H1 (cell line): ENCODE measurements at regions not wholly inside any gene's neighbourhood (a gene's known extent, or its start where the extent isn't known, plus 50 kb on each side); places are given as distances from the start of the nearest gene placed in this dataset.

Experiments
- CTCF ChIA-PET: fragments of 300-600 bp; sonication (Branson Sonifier 250); formaldehyde crosslinking; loops from one replicate; lab custom pipeline; 2021; ENCODE audit not compliant: partially characterized antibody; lab: Charles Lee
- POLR2A ChIA-PET: fragments of 300-600 bp; sonication (Branson Sonifier 250); formaldehyde crosslinking; loops from one replicate; lab custom pipeline; 2021; ENCODE audit warnings: inconsistent platforms; ENCODE audit not compliant: partially characterized antibody; lab: Charles Lee
- DNase-seq, 2 experiments: peaks; one replicate each; pipeline versions ENCODE4 v3.0.0 to v3.0.0-alpha.2; 2010 to 2022; ENCODE audit warnings: low spot score in 2 of 2, low read depth in 1 of 2, mixed read lengths in 1 of 2
- FAIRE-seq: peaks from 2 replicates; lab custom pipeline; 2011; peaks lifted over from hg19 to GRCh38; lab: Jason Lieb, UNC
- H2AFZ ChIP-seq: 2 replicates; pipeline ENCODE4 v1.8.1; 2012; ENCODE audit warnings: low read length, inconsistent platforms
- H2AK5ac ChIP-seq: 2 replicates; pipeline ENCODE4 v1.6.1; 2013; ENCODE audit warnings: low read depth, low read length
- H2BK120ac ChIP-seq: replicated peaks from 2 replicates; pipeline ENCODE3; 2013; ENCODE audit warnings: low read depth, low read length, inconsistent platforms
- H2BK12ac ChIP-seq: 2 replicates; pipeline ENCODE4 v1.6.1; 2013; ENCODE audit warnings: low read depth, low read length
- H2BK15ac ChIP-seq: 2 replicates; pipeline ENCODE4 v1.6.1; 2013; ENCODE audit warnings: low read length
- H2BK20ac ChIP-seq: 2 replicates; pipeline ENCODE4 v1.6.1; 2013; ENCODE audit warnings: low read length
- H2BK5ac ChIP-seq: 2 replicates; pipeline ENCODE4 v1.6.1; 2013; ENCODE audit warnings: low read depth, low read length
- H3K14ac ChIP-seq: 2 replicates; pipeline ENCODE4 v1.6.1; 2013; ENCODE audit warnings: inconsistent platforms; ENCODE audit not compliant: insufficient read length
- H3K18ac ChIP-seq: 2 replicates; pipeline ENCODE4 v1.6.1; 2013; ENCODE audit warnings: low read length; ENCODE audit errors: extremely low read depth
- H3K23ac ChIP-seq: 2 replicates; pipeline ENCODE4 v1.6.1; 2013; ENCODE audit warnings: inconsistent platforms; ENCODE audit not compliant: insufficient read length
- H3K23me2 ChIP-seq: 2 replicates; pipeline ENCODE4 v1.6.1; 2013; ENCODE audit warnings: low read depth, low read length
- H3K27ac ChIP-seq: 2 replicates; pipeline ENCODE4 v1.6.1; 2011; ENCODE audit warnings: low read depth, low read length, inconsistent platforms
- H3K27me3 ChIP-seq, 4 experiments: replicated peaks in 1 of 4; 1 replicate in 1 of 4; 2 replicates in 3 of 4; pipeline versions ENCODE4 v1.6.1 to v1.8.1; 2011 to 2013; ENCODE audit warnings: low read length in 3 of 4, mild to moderate bottlenecking in 3 of 4, inconsistent platforms in 2 of 4, mixed read lengths in 2 of 4, moderate library complexity in 1 of 4; ENCODE audit not compliant: control insufficient read depth in 3 of 4, insufficient read depth in 3 of 4; ENCODE audit errors: extremely low read depth in 1 of 4
- H3K36me3 ChIP-seq, 4 experiments: 2 replicates each; pipeline versions ENCODE4 v1.6.1 to v1.8.1; 2011 to 2013; ENCODE audit warnings: mild to moderate bottlenecking in 4 of 4, low read length in 3 of 4, moderate library complexity in 2 of 4, control low read depth in 1 of 4, inconsistent platforms in 1 of 4; ENCODE audit not compliant: insufficient read depth in 4 of 4, control insufficient read depth in 2 of 4
- H3K4ac ChIP-seq: replicated peaks from 2 replicates; pipeline ENCODE3; 2013; ENCODE audit warnings: low read length, low read depth, mixed read lengths, inconsistent platforms; ENCODE audit not compliant: insufficient read length
- H3K4me1 ChIP-seq, 4 experiments: replicated peaks in 1 of 4; 1 replicate in 1 of 4; 2 replicates in 3 of 4; pipeline versions ENCODE4 v1.6.1 to v1.8.1; 2011 to 2013; ENCODE audit warnings: low read length in 3 of 4, inconsistent platforms in 2 of 4, mixed read lengths in 1 of 4; ENCODE audit not compliant: insufficient read depth in 4 of 4, control insufficient read depth in 3 of 4
- H3K4me2 ChIP-seq, 2 experiments: 2 replicates each; pipeline versions ENCODE4 v1.6.1 to v1.8.1; 2011 to 2013; ENCODE audit warnings: low read depth in 2 of 2, low read length in 2 of 2, control low read depth in 1 of 2, inconsistent platforms in 1 of 2, mild to moderate bottlenecking in 1 of 2; ENCODE audit not compliant: insufficient read depth in 1 of 2
- H3K4me3 ChIP-seq, 4 experiments: fragments of 200-600, 300-600 bp in 1 of 4; sonication (generic), shearing (Covaris generic), sonication (Bioruptor Twin) in 1 of 4; 2 replicates each; pipeline versions ENCODE4 v1.5.1 to v1.8.1; 2011 to 2016; ENCODE audit warnings: low read length in 4 of 4, low read depth in 3 of 4, control low read depth in 2 of 4, inconsistent platforms in 2 of 4, mild to moderate bottlenecking in 2 of 4, mixed read lengths in 1 of 4, moderate library complexity in 1 of 4; ENCODE audit not compliant: insufficient read depth in 2 of 4; ENCODE audit errors: extremely low read depth in 1 of 4
- H3K56ac ChIP-seq: replicated peaks from 2 replicates; pipeline ENCODE3; 2013; ENCODE audit warnings: low read depth, mild to moderate bottlenecking, mixed read lengths, low read length, inconsistent platforms; ENCODE audit not compliant: insufficient read length
- H3K79me1 ChIP-seq: 2 replicates; pipeline ENCODE4 v1.6.1; 2013; ENCODE audit warnings: low read depth, low read length, control low read depth
- H3K79me2 ChIP-seq, 2 experiments: 2 replicates each; pipeline versions ENCODE4 v1.6.1 to v1.8.1; 2012 to 2013; ENCODE audit warnings: low read length in 2 of 2, mild to moderate bottlenecking in 2 of 2, inconsistent platforms in 1 of 2; ENCODE audit not compliant: insufficient read depth in 2 of 2, control insufficient read depth in 1 of 2
- H3K9ac ChIP-seq, 4 experiments: replicated peaks in 1 of 4; 1 replicate in 1 of 4; 2 replicates in 3 of 4; pipeline versions ENCODE4 v1.6.1 to v1.8.1; 2011 to 2013; ENCODE audit warnings: low read depth in 3 of 4, low read length in 3 of 4, control low read depth in 2 of 4, mild to moderate bottlenecking in 2 of 4, moderate library complexity in 2 of 4, inconsistent platforms in 1 of 4; ENCODE audit errors: extremely low read depth in 1 of 4
- H3K9me3 ChIP-seq, 2 experiments: 2 replicates each; pipeline versions ENCODE4 v1.6.1 to v1.8.1; 2012 to 2013; ENCODE audit warnings: mild to moderate bottlenecking in 2 of 2, moderate library complexity in 2 of 2, control low read depth in 1 of 2, inconsistent platforms in 1 of 2, low read depth in 1 of 2, low read length in 1 of 2, mixed read lengths in 1 of 2; ENCODE audit not compliant: insufficient read depth in 2 of 2
- H4K20me1 ChIP-seq, 2 experiments: replicated peaks in 1 of 2; 2 replicates each; pipeline versions ENCODE3 to v1.8.1; 2011 to 2013; ENCODE audit warnings: inconsistent platforms in 2 of 2, low read length in 2 of 2, mild to moderate bottlenecking in 1 of 2; ENCODE audit not compliant: insufficient read depth in 2 of 2, control insufficient read depth in 1 of 2
- H4K5ac ChIP-seq: 2 replicates; pipeline ENCODE4 v1.6.1; 2013; ENCODE audit warnings: low read length, low read depth, mixed read lengths, inconsistent platforms; ENCODE audit not compliant: insufficient read length
- H4K8ac ChIP-seq: 2 replicates; pipeline ENCODE4 v1.8.0; 2013; ENCODE audit warnings: mild to moderate bottlenecking, moderate library complexity, low read length, inconsistent platforms; ENCODE audit not compliant: insufficient read depth; ENCODE audit errors: extremely low read depth
- H4K91ac ChIP-seq: replicated peaks from 2 replicates; pipeline ENCODE3; 2013; ENCODE audit warnings: low read length, mixed read lengths, inconsistent platforms; ENCODE audit not compliant: insufficient read length
- CHD2 ChIP-seq: IDR thresholded peaks from 2 replicates; pipeline ENCODE4 v1.6.1; 2012; ENCODE audit warnings: low read length, improper control_type of control experiment
- PHF8 ChIP-seq: fragments of 200-600 bp; sonication (generic); conservative IDR thresholded peaks from 2 replicates; pipeline ENCODE4 v1.7.1; 2012; ENCODE audit warnings: low read depth, mild to moderate bottlenecking, inconsistent platforms, low read length, moderate library complexity

DNA sequence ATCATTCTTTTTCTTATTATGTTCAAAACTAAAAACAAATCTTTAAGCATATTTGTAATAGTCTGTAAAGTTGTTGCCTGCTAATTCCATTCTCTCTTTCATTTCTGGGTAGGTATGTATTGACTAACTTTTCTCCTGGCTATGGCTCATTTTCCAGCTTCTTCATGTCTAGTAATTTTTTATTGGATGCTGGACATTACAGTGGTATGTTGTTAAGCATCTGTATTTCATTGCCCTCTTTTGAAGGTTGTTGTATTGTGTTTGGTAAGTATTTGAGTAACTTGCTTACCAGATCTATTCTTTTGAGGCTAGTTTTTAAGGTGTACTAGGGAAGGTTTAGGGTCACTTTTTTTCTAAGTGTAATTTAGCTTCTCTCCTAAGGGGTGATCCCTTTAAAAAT is 230.9 kb downstream of the TTLL2 start:
- no peak overlapping the region for H3K18ac ChIP-seq
- H2BK15ac ChIP-seq, result no peak overlapping the region
- POLR2A ChIA-PET, result no interaction called here
- H3K27ac ChIP-seq, result no peak overlapping the region
- DNase-seq, result no peak
- no peak overlapping the region for H2BK12ac ChIP-seq
- no peak for FAIRE-seq
- no peak overlapping the region for H3K4ac ChIP-seq
- no peak overlapping the region for H2BK120ac ChIP-seq
- peaks cover 0 to 2% of the 10 kb centered on the region in 2 experiments for H4K20me1 ChIP-seq
- no peaks in the 10 kb centered on the region for H3K79me2 ChIP-seq
- H4K5ac ChIP-seq, result no peak overlapping the region
- no peak overlapping the region for H3K56ac ChIP-seq
- H2AFZ ChIP-seq, result no peak overlapping the region
- H2BK20ac ChIP-seq, result no peak overlapping the region
- H2AK5ac ChIP-seq, result no peak overlapping the region
- no peaks in the 10 kb centered on the region for H3K4me1 ChIP-seq
- no peaks in the 10 kb centered on the region; a peak in 2 of 7 replicates for H3K27me3 ChIP-seq
- H3K23ac ChIP-seq, result no peak overlapping the region
- peaks cover 4% of the 10 kb centered on the region; the same call in 1 of the 2 replicates for H3K23me2 ChIP-seq
- H3K36me3 ChIP-seq, result no peaks in the 10 kb centered on the region
- H3K79me1 ChIP-seq, result no peaks in the 10 kb centered on the region
- H4K91ac ChIP-seq, result no peak overlapping the region
- no peak overlapping the region for H2BK5ac ChIP-seq
- TF ChIP-seq PHF8 (no peak), CHD2 (no peak)
- no peak overlapping the region for H4K8ac ChIP-seq
- H3K14ac ChIP-seq, result no peak overlapping the region
- CTCF ChIA-PET, result no interaction called here
- H3K4me2 ChIP-seq, result no peak overlapping the region
- no peaks in the 10 kb centered on the region for H3K9me3 ChIP-seq
- H3K4me3 ChIP-seq, result no peak overlapping the region
- no peak overlapping the region for H3K9ac ChIP-seq
